Fibroblast of mammary gland (primary cell): ENCODE measurements at regions not wholly inside any gene's neighbourhood (a gene's known extent, or its start where the extent isn't known, plus 50 kb on each side); places are given as distances from the start of the nearest gene placed in this dataset.

Experiments
- DNase-seq: peaks from one replicate; pipeline ENCODE4 v3.0.0-alpha.2; 2010; ENCODE audit warnings: low read depth
- H3K4me3 ChIP-seq: 2 replicates; pipeline ENCODE4 v1.5.1; 2011; ENCODE audit warnings: low read depth, mild to moderate bottlenecking, low read length, moderate library complexity; ENCODE audit not compliant: control insufficient read depth
- TF ChIP-seq, protein P1 (sequence below): conservative IDR thresholded peaks from 2 replicates; pipeline ENCODE4 v1.5.1; 2011; ENCODE audit warnings: low read depth, low read length, inconsistent platforms; ENCODE audit not compliant: control insufficient read depth, insufficient read depth

DNA sequence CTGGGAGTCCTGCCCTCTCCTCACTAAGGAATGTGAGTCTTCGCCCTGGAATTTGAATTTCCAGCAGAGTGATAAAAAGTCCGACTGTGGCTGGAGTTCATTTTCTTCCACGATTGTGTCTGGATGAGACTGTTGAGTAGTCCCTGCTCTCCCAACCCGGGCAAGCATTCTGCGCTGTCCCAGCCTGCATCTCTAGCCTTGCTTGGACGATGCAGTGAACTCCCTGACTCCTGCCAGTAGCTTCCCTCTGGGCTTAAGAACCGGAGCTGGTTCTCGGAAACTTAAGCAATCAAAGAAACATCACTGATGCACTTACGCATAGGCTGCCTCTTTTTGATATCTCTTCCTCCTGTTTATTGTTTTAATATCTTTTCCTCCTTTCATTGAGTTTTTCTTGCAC, 116.0 kb upstream of the FZD8 start:
- DNase-seq, result peak; percentile 56
- TF ChIP-seq, protein P1, sequence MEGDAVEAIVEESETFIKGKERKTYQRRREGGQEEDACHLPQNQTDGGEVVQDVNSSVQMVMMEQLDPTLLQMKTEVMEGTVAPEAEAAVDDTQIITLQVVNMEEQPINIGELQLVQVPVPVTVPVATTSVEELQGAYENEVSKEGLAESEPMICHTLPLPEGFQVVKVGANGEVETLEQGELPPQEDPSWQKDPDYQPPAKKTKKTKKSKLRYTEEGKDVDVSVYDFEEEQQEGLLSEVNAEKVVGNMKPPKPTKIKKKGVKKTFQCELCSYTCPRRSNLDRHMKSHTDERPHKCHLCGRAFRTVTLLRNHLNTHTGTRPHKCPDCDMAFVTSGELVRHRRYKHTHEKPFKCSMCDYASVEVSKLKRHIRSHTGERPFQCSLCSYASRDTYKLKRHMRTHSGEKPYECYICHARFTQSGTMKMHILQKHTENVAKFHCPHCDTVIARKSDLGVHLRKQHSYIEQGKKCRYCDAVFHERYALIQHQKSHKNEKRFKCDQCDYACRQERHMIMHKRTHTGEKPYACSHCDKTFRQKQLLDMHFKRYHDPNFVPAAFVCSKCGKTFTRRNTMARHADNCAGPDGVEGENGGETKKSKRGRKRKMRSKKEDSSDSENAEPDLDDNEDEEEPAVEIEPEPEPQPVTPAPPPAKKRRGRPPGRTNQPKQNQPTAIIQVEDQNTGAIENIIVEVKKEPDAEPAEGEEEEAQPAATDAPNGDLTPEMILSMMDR, result no peak
- no peak overlapping the region for H3K4me3 ChIP-seq

DNA sequence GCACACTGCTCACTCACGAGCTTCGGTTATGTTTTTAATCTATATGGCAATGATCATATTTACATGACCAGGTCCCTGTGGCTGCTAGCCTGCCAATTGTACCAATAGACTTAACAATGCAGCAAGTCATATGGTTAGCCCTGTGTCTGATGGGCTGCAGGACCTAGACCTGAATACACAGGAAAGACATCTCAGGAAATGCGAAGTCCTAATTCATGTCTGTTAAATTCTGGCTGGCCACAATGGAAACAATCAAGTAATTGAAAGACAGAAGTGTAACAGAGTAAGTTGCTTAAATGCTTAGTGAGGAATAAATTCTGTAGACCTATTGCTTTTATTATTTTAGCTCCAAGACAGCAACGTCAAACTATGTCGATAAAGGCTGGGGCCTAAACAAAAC, 112.4 kb upstream of the FZD8 start:
- DNase-seq, result no peak
- H3K4me3 ChIP-seq, result no peak overlapping the region
- TF ChIP-seq, protein P1, result no peak

DNA sequence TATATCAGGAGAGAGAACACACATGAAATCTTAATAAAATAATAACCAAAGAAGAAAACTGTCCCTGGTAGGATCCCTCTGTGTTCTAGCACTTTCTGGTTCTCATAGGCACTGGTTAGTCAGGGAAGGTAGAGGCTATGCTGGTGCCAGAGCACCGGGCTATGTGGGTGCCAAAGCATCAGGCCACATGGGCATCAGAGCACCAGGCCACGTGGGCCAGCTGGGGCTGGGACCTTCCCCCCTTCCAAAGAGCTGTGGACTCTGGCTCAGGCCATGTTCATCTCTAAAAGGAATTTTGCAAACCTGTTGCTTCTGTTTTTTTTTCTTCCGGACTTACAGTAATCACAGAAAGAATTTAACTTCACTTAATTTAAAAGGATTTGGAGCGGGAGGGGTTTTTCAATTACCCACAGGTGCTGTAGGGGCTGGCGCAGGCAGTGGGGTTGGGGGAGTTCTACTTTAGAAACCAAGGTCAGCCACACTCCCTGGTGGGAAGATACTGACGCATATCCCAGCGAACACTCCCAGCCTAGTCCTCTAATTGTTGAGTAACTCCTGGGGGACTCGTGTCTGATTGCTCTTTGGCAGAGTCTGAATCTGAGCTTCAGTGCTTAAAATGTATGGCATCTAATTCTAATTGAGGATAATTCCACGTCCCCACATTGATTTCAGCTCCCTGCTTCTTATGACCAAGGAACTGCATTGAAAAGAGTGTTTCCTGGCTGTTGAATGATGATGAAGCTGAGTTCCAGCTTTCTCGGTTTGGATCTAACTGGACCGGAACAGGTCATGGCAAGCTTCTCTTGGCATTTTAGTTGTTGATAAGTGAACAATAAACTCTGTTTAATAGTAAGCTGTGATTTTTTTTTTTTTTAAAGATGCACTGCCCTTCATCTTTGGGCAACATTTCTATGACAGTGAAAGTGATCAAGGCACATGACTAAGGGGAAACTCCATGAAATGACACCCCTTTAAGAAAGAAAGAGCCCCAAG, 110.7 kb upstream of the FZD8 start:
- H3K4me3 ChIP-seq, result no peak overlapping the region
- TF ChIP-seq, protein P1, result no peak
- peak; percentile 75 for DNase-seq

DNA sequence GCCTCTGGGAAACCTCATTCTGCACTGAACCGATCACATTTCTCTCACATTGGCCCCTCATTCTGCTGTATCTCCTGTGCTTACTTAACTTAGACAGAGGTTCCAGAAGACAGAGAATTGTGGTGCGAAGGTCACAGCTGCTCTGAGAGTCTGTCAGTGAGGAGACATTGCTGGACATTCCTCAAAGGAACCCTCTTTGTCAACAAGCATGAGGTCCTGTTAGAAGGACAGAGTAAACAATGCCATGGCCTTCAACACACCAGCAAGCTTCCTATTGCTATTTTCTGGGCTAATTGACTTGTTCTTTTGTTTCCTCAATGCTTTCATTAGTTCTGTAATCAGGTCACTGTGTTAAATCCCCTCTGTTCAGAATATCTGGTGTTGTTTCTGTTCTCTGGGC, 109.3 kb upstream of the FZD8 start:
- H3K4me3 ChIP-seq, result no peak overlapping the region
- TF ChIP-seq, protein P1, result no peak
- DNase-seq, result no peak

DNA sequence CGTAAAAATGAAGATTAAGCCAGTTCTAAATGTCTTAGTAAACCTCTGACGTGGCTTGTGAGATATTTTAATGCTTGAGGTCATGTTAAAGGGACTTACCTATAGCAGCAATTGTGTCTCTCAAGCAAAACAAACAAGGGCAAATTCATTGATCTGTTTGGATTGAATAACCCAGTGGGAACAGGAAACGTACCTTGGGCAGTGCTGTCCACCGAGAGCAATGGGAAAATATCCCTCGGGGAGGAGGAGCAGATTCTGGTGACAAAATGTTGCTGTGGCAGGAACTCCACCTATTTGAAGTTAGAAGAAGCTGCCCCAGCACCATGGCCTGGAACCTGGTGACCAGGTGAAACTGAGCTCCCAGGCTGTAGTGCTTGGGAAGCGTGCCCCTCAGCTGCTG, 107.1 kb upstream of the FZD8 start:
- no peak for DNase-seq
- TF ChIP-seq, protein P1, result no peak
- H3K4me3 ChIP-seq, result no peak overlapping the region

DNA sequence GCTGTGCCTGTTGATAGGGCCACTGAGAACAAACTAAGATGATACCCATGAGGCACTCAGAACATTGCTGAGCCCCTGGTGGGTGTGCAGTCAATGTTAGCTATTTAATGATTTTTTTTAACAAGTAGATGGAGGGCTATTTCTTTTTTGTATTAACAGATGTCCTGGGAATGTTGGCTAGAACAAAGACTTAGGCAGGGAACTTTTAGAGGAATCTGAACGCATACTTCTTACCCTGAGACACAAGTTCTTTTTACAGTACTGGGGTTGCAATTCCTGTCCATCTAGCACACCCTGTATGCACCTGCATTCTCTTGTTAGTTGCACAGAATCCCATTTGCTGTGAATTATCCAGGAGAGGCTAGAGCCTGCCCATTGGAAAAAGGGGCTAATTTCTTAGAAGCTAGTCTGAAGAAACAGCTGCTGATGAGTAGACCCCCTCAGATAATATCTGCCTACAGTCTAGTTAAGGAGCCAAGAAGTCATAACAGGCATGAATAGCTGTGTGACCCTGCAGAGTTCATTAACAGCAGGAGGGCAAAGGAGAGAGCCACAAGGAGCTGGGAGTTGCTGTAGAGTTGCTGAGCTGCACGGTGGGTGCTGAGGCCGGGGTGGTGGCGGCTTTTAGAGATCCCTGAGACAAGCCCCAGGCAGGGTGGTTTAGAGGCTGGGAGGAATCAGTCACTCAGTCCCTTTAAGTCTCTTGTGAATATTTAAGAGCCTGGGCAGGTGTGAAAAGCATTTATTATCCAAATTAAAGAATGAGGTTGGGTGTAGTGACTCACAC, 103.7 kb upstream of the FZD8 start:
- no peak overlapping the region for H3K4me3 ChIP-seq
- DNase-seq, result no peak
- TF ChIP-seq, protein P1, result no peak
